Vagina (tissue), 2 donors: ENCODE measurements at regions not wholly inside any gene's neighbourhood (a gene's known extent, or its start where the extent isn't known, plus 50 kb on each side); places are given as distances from the start of the nearest gene placed in this dataset.
"Not testable (repeated sequence)": the region's sequence is repeated elsewhere in the genome, so short reads cannot be mapped to it uniquely, and the experiment has no call there.

ENCODE experiments used
- POLR2A ChIP-seq, 2 donors: fragments of 450-650 bp; IDR thresholded peaks; one replicate each; pipeline ENCODE4 v1.6.1; 2017; ENCODE audit warnings: antibody characterized with exemption in 2 of 2, mild to moderate bottlenecking in 2 of 2, moderate library complexity in 2 of 2
- POLR2AphosphoS5 ChIP-seq, 2 donors: sonication (generic); formaldehyde crosslinking; IDR thresholded peaks; one replicate each; pipeline ENCODE4 v1.9.0; 2017; ENCODE audit warnings: antibody characterized with exemption in 2 of 2, mild to moderate bottlenecking in 2 of 2, low read depth in 1 of 2; ENCODE audit not compliant: insufficient read depth in 1 of 2
- TF ChIP-seq, protein P1 (sequence below), 3 experiments: fragments of 450-650 bp in 2 of 3; fragments of 200-600 bp in 1 of 3; sonication (generic) in 1 of 3; IDR thresholded peaks; one replicate each; pipeline ENCODE4 v1.5.1; 2017 to 2019; ENCODE audit warnings: antibody characterized with exemption in 3 of 3, mild to moderate bottlenecking in 2 of 3, moderate library complexity in 2 of 3

DNA sequence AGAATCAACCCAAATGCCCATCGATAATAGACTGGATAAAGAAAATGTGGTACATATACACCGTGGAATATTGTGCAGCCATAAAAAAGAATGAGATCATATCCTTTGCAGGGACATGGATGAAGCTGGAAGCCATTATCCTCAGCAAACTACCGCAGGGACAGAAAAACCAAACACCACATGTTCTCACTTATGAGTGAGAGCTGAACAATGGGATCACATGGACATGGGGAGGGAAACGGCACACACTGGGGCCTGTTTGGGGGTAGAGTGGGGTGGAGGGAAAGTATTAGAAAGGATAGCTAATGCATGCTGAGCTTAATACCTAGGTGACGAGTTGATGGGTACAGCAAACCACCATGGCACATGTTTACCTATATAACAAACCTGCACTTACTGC is 217.5 kb downstream of the TOMM20 start:
- TF ChIP-seq, protein P1, sequence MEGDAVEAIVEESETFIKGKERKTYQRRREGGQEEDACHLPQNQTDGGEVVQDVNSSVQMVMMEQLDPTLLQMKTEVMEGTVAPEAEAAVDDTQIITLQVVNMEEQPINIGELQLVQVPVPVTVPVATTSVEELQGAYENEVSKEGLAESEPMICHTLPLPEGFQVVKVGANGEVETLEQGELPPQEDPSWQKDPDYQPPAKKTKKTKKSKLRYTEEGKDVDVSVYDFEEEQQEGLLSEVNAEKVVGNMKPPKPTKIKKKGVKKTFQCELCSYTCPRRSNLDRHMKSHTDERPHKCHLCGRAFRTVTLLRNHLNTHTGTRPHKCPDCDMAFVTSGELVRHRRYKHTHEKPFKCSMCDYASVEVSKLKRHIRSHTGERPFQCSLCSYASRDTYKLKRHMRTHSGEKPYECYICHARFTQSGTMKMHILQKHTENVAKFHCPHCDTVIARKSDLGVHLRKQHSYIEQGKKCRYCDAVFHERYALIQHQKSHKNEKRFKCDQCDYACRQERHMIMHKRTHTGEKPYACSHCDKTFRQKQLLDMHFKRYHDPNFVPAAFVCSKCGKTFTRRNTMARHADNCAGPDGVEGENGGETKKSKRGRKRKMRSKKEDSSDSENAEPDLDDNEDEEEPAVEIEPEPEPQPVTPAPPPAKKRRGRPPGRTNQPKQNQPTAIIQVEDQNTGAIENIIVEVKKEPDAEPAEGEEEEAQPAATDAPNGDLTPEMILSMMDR (IDR thresholded peaks at IDR 0.05) = not testable (repeated sequence)
- not testable (repeated sequence) for TF ChIP-seq POLR2AphosphoS5 (IDR thresholded peaks at IDR 0.05; ENCODE audit: insufficient read depth in 1 of 2, low read depth in 1 of 2); POLR2A (IDR thresholded peaks at IDR 0.05)
